Esophagus muscularis mucosa (tissue), 4 donors: ENCODE measurements at regions not wholly inside any gene's neighbourhood (a gene's known extent, or its start where the extent isn't known, plus 50 kb on each side); places are given as distances from the start of the nearest gene placed in this dataset.

Experiments
- CTCF ChIP-seq, 3 experiments: fragments of 200-600 bp in 2 of 3; fragments of 450-650 bp in 1 of 3; sonication (generic) in 2 of 3; IDR thresholded peaks; one replicate each; pipeline ENCODE4 v1.5.1; 2017 to 2019; ENCODE audit warnings: antibody characterized with exemption in 3 of 3, mild to moderate bottlenecking in 2 of 3, moderate library complexity in 1 of 3
- EP300 ChIP-seq: sonication (generic); formaldehyde crosslinking; IDR thresholded peaks from one replicate; pipeline ENCODE4 v1.6.1; 2017; ENCODE audit warnings: antibody characterized with exemption
- POLR2A ChIP-seq: fragments of 450-650 bp; IDR thresholded peaks from one replicate; pipeline ENCODE4 v1.6.1; 2017; ENCODE audit warnings: antibody characterized with exemption, moderate library complexity, mild to moderate bottlenecking, low read depth
- POLR2AphosphoS5 ChIP-seq, 2 donors: sonication (generic); formaldehyde crosslinking; IDR thresholded peaks; one replicate each; pipeline ENCODE4 v1.6.1; 2017; ENCODE audit warnings: antibody characterized with exemption in 2 of 2

DNA sequence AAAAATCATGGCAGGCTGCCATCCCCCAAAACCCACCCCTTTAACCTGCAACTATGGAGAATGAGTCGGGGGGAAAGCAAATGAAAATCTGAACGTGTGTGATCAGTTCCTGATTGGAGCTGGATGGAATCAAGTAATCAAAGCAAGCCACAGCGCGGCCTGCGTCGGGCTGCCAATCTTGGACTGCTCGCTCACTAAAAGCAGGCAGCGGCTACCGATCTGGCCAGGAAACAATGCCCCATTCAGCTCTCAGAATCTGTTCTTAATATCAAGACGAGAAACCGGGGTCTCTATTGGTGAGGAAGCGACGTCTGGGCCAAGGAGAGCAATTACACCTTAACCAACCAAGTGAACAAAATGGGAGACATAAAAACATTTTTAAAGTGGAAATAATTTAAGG lies 472.2 kb downstream of the SOX6 start:
- TF ChIP-seq POLR2A (no peak), CTCF (IDR thresholded peaks at IDR 0.05) (no peak), EP300 (no peak), POLR2AphosphoS5 (IDR thresholded peaks at IDR 0.05) (no peak)
